HepG2 (cell line): ENCODE measurements at regions not wholly inside any gene's neighbourhood (a gene's known extent, or its start where the extent isn't known, plus 50 kb on each side); places are given as distances from the start of the nearest gene placed in this dataset.

Source experiments
- CCDC6 ChIP-seq: sonication (generic); formaldehyde crosslinking; IDR thresholded peaks from 2 replicates; pipeline ENCODE4 v1.8.1; 2022; ENCODE audit warnings: mild to moderate bottlenecking, missing genetic modification reagents, moderate library complexity
- FLYWCH1 ChIP-seq: sonication (generic); formaldehyde crosslinking; IDR thresholded peaks from 2 replicates; pipeline ENCODE4 v1.8.1; 2023; ENCODE audit warnings: mild to moderate bottlenecking, missing genetic modification reagents
- THAP11 ChIP-seq: IDR thresholded peaks from 2 replicates; pipeline ENCODE4 v1.6.1; 2016; ENCODE audit warnings: missing biosample characterization, missing genetic modification reagents
- ZBTB42 ChIP-seq: sonication (generic); formaldehyde crosslinking; IDR thresholded peaks from 2 replicates; pipeline ENCODE4 v1.5.0; 2020; ENCODE audit warnings: mild to moderate bottlenecking, missing genetic modification reagents
- ZFP62 ChIP-seq: sonication (generic); formaldehyde crosslinking; IDR thresholded peaks from 2 replicates; pipeline ENCODE4 v1.4.0; 2020; ENCODE audit warnings: missing genetic modification reagents
- ZMYM4 ChIP-seq: sonication (generic); formaldehyde crosslinking; IDR thresholded peaks from 2 replicates; pipeline ENCODE4 v1.8.1; 2023; ENCODE audit warnings: mild to moderate bottlenecking, missing genetic modification reagents
- ZNF317 ChIP-seq: sonication (generic); formaldehyde crosslinking; IDR thresholded peaks from 2 replicates; pipeline ENCODE4 v1.5.0; 2020; ENCODE audit warnings: mild to moderate bottlenecking, missing genetic modification reagents
- ZNF350 ChIP-seq: sonication (generic); formaldehyde crosslinking; IDR thresholded peaks from 2 replicates; pipeline ENCODE4 v1.4.0; 2020; ENCODE audit warnings: mild to moderate bottlenecking, low read depth, missing genetic modification reagents, borderline replicate concordance
- ZNF7 ChIP-seq: IDR thresholded peaks from 2 replicates; pipeline ENCODE4 v1.6.1; 2016; ENCODE audit warnings: missing biosample characterization, missing genetic modification reagents
- TF ChIP-seq, protein P1 (sequence below): sonication (generic); formaldehyde crosslinking; IDR thresholded peaks from 2 replicates; pipeline ENCODE4 v1.4.0; 2020; ENCODE audit warnings: mild to moderate bottlenecking, missing genetic modification reagents
- TF ChIP-seq, protein P2 (sequence below): sonication (generic); formaldehyde crosslinking; IDR thresholded peaks from 2 replicates; pipeline ENCODE4 v1.5.0; 2020; ENCODE audit warnings: mild to moderate bottlenecking, missing genetic modification reagents
- TF ChIP-seq, protein P3 (sequence below): sonication (generic); formaldehyde crosslinking; conservative IDR thresholded peaks from 2 replicates; pipeline ENCODE4 v1.8.0; 2022; ENCODE audit warnings: missing genetic modification reagents

DNA sequence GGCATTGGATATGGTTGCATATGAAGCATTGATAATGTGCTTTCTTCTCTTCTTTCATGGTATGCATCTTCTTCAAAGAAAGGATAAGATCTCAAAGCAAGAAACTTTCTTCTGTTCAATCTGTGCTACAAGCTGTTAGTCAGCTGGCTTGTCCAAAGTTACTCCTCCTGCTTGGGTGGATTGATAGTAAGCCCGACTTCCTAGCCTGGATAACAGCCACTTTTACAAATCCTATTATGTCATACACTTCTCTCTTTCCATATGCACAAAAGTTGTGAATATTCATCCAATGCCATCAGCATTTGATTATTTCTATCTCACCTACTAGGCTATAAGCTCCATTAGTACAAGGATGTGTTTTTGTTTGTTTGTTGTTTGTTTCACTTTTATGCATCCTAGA lies 891.0 kb upstream of the SORCS1 start (continued):
- TF ChIP-seq, protein P1, sequence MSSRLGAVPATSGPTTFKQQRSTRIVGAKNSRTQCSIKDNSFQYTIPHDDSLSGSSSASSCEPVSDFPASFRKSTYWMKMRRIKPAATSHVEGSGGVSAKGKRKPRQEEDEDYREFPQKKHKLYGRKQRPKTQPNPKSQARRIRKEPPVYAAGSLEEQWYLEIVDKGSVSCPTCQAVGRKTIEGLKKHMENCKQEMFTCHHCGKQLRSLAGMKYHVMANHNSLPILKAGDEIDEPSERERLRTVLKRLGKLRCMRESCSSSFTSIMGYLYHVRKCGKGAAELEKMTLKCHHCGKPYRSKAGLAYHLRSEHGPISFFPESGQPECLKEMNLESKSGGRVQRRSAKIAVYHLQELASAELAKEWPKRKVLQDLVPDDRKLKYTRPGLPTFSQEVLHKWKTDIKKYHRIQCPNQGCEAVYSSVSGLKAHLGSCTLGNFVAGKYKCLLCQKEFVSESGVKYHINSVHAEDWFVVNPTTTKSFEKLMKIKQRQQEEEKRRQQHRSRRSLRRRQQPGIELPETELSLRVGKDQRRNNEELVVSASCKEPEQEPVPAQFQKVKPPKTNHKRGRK (CRISPR knock-in tag), result no peak
- TF ChIP-seq ZMYM4 (CRISPR knock-in tag) (no peak), THAP11 (CRISPR knock-in tag) (no peak), FLYWCH1 (CRISPR knock-in tag) (no peak), ZNF7 (CRISPR knock-in tag) (no peak), ZBTB42 (CRISPR knock-in tag) (no peak), ZNF350 (CRISPR knock-in tag) (no peak), ZFP62 (no peak), ZNF317 (CRISPR knock-in tag) (no peak), CCDC6 (CRISPR knock-in tag) (no peak)
- TF ChIP-seq, protein P2, sequence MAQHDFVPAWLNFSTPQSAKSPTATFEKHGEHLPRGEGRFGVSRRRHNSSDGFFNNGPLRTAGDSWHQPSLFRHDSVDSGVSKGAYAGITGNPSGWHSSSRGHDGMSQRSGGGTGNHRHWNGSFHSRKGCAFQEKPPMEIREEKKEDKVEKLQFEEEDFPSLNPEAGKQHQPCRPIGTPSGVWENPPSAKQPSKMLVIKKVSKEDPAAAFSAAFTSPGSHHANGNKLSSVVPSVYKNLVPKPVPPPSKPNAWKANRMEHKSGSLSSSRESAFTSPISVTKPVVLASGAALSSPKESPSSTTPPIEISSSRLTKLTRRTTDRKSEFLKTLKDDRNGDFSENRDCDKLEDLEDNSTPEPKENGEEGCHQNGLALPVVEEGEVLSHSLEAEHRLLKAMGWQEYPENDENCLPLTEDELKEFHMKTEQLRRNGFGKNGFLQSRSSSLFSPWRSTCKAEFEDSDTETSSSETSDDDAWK, result no peak
- TF ChIP-seq, protein P3, sequence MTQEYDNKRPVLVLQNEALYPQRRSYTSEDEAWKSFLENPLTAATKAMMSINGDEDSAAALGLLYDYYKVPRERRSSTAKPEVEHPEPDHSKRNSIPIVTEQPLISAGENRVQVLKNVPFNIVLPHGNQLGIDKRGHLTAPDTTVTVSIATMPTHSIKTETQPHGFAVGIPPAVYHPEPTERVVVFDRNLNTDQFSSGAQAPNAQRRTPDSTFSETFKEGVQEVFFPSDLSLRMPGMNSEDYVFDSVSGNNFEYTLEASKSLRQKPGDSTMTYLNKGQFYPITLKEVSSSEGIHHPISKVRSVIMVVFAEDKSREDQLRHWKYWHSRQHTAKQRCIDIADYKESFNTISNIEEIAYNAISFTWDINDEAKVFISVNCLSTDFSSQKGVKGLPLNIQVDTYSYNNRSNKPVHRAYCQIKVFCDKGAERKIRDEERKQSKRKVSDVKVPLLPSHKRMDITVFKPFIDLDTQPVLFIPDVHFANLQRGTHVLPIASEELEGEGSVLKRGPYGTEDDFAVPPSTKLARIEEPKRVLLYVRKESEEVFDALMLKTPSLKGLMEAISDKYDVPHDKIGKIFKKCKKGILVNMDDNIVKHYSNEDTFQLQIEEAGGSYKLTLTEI (CRISPR knock-in tag), result no peak
- TF ChIP-seq, all 625 proteins: peak for 0
